Right renal pelvis (tissue), 4 donors: ENCODE measurements at regions not wholly inside any gene's neighbourhood (a gene's known extent, or its start where the extent isn't known, plus 50 kb on each side); places are given as distances from the start of the nearest gene placed in this dataset.

Source experiments
- DNase-seq, 4 donors: peaks; one replicate each; pipeline ENCODE4 v3.0.0-alpha.2; 2013; ENCODE audit warnings: low read depth in 4 of 4, low spot score in 3 of 4, missing footprints in 1 of 4

DNA sequence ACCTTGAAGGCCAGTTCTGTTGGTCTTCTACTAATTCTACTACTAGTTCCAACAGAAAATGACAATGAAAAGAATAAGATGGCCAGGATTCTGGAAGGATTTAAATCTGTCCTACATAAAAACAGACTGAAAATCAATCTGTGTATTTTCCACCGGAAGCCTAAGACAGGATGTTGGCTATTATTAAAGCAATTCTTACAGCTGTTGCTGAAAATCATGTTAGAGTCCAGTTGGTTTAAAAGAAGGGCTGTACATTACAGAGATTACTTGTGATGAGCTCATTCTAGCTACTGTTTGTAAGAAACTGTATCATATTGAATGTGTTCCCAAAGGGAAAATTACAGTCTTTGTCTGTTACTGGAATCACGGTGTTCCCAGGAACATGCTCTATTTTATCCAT, 54.8 kb upstream of the MAGEB16 start:
- DNase-seq = peak in 1 of 4 donors; percentile 3
